ENCODE measurements at regions not wholly inside any gene's neighbourhood (a gene's known extent, or its start where the extent isn't known, plus 50 kb on each side); places are given as distances from the start of the nearest gene placed in this dataset.

DNA sequence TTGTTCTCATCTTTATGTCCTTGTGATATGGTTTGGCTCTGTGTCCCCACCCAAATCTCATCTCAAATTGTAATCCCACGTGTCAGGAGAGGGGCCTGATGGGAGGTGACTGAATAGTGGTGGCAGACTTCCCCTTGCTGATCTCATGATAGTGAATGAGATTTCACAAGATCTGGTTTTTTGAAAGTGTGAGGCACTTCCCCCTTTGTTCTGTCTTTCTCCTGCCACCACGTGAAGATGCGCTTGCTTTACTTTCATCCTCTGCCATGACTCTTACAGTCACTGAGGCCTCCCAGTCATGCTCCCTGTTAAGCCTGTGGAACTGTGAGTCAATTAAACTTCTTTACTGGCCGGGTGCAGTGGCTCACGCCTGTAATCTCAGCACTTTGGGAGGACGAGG is 161.0 kb downstream of the HERPUD2 start:
- DNase-seq = no peak

DNA sequence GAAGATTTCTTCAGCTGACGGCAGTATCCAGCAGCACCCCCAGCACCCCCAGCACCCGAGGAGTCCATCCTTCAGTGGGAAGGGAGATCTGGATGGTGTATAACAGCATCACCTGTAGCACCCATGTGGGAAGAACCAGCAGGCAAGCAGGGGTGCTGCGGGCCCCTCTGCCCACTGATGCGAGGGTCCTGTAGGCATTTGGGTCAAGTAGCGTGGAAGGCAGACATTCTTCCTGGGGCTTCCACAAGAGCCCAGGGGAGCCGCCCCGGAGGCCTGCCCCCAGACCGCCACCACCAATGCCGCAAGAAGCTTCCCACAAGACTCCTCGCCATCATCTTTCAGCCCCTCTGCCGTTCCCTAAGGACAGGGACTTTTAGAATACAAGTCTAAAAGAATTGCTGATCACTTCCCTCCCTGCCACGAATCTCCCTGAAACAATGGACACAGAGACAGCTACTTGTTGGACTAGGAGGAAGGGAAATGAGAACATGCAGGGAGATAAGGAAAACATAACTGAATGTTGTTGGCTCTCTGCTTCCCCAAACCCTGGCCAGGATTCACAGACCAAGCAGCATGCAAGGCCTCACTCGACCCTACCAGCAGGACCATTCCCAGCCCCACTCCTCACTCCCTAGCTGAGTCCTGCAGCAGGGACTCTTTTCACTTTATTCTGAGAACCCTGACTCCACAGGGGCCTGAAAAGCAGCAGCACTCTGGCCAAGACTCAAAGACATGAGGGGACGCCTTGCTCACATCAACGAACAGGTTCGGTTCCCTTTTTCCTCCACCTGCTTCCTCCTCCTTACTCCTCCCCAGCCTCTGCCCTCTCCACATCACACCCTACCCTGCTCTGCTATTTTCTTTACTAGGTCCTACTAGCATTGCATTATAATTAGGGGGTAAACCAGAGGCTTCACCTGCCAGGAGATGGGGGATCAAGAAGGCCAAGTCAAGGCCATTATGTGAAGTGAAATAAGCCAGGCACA is 164.5 kb downstream of the HERPUD2 start:
- DNase-seq = no peak

DNA sequence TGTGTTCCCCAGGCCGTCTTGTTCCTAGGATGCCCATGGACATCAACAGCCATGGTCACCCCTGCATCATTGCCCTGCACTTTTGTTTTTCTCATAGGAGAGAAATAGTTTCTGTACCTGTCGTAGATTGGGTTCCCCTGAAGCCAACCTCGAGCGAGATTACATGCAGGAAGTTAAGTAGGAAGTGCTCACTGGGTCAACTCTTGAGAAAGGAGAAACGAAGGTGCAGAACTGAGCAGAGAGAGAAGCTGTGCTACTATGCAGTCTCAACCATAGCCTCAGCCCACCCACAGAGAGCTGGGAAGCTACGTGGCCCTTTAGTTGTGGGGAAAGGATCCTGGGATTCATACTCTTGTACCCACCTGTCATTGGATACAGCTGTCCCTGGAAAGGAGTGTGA is 165.2 kb downstream of the HERPUD2 start:
- no peak for DNase-seq

DNA sequence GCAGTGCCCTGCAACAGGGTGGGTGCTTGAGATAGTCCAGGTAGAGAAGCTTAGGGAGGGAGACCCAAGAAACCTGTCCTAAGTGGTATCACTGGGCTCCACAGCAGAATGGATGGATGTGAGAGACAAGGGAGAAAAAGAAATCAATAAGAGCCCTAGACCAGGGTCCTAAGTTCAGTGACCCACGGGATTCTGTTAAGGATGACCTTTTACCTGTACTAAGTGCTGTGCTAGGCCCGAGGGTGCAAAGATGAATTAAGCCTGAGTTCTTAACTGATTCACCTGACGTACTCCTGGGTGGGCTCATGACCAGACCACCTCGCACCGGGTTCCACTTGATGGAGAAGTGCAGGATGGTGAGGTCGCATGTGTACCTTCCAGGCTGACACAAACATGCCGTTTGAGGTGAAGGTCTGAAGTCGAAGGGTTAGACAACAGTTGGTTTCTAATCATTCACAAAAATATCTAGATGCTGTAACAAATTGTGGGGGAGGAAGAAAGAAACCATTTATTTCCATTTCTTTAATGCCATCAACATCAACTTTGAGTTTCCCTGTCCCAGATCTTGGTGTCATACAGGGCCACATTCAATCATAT is 166.5 kb downstream of the HERPUD2 start:
- no peak for DNase-seq

DNA sequence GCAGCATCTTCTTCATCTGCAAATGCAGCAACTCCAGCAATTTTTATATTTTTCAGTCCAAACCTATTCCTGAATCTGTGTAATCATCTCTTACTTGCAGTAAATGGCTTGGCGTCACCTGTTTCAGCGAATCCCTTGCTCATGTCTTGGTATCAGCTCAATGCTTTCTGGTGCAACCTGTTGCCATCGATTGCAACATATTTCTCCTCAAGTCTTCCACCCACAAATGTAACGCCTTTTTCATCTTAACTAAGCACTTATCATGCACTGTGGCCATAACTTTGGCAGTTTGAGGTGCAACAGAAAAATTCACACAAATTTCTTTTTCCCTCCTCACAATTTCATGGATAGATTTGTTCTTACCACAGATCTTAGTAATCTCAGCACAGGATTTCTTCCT is 168.3 kb downstream of the HERPUD2 start:
- no peak for DNase-seq

DNA sequence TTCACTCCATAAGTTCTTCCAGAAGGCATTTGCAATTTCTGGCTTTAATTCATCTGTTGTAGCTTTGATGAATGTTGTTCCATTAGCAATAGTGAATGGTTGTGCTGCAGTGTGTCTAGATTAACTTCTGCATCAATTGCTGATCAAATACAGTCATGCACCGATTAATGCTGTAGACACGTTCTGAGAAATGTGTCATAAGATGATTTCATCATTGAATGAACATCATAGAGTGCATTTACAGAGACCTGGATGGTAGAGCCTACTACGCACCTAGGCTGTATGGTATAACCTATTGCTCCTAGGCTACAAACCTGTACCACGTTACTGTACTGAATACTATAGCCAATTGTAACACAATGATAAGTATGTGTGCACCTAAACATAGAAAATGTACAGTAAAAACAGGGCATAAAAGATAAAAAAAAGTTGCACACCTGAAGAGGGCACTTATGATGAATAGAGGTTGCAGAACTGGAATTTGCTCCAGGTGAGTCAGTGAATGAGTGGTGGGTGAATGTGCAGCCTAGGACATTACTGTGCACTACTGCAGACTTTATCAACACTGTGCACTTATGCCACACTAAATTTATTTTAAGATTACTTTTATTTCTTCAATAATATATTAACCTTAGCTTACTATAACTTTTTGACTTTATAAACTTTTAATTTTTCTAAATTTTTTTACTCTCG is 170.7 kb downstream of the HERPUD2 start:
- DNase-seq = no peak

DNA sequence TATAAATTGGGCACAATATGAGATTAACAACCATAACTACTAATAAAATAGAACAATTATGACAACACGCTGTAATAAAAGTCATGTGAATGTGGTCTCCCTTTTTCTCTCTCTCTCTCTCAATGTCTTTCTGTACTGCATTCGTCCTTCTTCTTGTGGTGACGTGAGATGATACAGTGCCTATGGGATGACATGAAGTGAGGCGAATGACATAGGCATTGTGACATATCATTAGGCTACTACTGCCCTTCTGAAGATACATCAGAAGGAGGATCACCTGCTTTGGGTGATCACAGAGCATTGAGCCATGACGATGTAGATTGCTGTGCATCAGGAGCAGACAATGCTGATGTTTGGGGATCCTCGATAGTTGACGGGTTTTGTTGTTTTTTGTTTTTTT is 171.6 kb downstream of the HERPUD2 start:
- no peak for DNase-seq

DNA sequence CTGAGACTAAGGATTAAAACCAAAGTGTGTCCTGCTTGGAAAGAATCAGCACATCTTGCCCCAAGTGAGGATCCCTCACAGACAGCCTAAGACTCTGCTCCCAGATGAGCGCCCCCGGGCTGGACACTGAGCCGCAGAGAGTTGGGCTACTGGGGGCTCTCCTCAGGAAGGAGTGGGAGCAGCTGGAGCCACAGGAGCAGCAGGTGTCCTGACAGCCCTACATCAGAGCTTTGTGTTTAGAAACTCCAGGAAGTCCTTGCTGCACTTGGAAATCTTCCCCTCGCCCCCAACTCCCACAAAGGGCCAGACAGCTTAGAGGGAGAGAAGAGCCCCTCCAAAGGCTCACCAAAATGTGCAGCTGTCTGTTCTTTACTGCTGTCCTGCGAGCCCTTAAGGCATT is 172.2 kb downstream of the HERPUD2 start:
- DNase-seq = no peak

DNA sequence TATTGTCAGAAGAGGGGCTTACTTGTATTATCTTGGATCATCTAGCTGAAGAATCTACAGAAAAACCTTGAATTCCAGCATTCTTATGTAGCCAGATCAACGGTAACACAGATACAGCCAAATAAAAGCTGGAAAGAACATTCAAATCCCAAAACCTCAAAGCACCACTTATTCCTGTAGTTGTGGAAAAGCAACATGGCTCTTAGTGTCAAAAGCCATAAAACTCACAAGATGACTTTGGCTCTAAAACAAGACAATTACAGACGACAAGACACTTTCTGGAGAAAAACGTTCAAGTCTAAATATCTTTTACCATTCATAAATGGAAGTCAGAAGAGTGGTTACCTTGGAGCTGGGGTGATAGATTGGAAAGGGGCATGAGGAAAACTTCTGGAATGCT is 173.0 kb downstream of the HERPUD2 start:
- no peak for DNase-seq

DNA sequence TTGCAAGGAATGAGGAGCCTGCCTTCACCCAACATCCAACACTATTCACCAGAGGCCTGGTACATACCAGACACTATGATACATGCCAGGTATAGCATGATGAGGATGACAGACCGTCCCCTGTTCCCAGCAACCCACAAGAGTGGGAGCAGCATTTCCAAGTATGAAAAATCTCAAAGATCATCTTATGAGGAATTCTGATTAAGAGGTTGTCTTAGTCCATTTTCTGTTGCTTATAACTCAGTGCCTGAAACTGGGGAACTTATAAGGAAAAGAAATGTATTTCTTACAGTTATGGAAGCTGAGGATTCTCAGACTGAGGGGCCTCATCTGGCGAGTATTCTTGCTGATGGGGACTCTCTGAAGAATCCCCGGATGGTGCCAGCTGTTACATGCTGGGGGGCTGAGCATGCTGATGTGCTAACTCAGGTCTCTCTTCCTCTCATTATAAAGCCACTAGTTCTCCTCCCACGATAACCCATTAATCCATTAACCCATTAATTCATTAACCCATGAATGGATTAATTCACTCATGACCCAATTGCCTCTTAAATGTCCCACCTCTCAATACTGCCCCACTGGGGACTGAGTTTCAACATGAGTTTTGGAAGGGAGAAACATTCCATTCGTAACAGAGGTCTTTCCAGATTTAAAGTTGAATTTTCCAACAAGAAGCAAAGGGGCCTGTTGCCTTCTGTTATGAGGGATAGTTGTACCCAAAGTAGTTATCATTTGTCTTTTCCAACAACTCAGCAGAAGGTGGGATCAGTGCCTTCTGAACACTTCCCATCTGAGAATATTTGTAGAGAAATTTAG is 173.9 kb downstream of the HERPUD2 start:
- no peak for DNase-seq

DNA sequence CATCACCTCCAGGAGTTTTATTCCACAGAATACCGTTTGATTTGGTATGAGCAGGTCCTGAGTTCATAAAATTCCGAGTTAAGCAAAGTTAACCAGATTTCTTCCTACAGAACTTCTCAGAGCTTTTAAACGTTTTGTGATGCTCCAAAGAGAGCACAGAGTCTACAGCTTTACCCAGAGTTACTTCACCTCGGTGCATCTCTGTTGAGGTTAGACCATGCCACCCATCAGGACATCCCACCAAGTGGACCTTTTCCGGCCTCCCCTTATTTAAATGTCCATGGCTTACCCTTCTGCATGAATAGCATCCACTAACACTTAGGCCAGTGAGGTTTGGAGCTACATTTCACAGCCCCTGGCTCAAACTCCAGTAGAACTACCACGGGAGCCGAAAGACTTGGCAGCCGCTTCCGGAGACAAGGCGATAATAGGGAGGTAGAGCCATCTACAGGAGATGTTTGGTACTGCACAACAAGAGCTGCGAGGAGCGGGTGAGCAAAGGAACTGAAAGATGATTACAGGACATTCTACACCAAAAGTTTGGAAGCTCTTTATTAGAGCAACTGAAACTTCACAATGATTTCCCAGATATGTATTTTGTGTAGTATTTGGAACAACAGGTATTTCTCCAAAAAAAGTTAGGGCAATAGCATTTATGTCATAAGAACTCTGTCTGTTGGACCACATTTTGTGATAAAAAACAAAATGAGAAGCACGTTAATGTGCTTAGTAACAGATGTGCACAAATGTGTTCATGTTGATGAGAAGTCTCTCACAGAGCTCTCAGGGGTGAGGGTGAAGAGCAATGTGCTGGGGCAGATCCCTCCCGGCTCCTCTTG is 174.7 kb downstream of the HERPUD2 start:
- DNase-seq = peak; percentile 43 to 57

DNA sequence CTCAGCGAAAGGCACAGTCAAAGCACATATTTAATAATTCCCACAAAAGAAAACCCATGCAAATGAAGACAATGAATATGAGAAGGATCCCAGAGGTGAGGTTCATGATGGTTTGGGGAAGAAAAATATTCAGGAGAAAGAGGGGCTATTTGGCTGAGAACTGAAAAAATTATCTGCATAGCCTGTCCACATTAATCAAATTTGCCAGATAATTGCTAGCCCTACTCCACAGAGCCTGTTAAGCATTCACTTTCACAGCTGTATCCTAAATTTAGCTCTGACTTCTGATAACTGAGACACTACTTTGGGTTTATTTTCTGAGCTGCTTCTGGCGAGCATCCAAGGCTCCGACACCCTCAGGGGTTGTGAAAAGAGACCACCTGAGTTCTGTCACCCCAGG is 176.2 kb downstream of the HERPUD2 start:
- no peak for DNase-seq

DNA sequence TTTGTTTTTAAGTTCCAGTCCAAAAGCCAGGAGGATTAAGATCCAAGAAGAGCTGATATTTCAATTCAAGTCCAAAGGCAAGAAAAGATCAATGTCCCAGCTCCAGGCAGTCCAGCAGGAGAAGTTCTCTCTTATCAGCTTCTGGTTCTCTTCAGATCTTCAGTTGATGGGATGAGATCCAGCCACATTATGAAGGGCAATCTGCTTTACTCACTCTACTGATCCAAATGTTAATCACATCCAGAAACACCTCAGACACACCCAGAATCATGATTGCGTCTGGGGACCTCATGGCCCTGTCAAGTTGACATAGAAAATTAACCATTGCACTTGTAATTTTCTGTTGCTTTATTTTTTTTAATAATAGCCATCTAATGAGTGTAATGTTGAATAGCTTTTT is 178.4 kb downstream of the HERPUD2 start:
- no peak for DNase-seq

DNA sequence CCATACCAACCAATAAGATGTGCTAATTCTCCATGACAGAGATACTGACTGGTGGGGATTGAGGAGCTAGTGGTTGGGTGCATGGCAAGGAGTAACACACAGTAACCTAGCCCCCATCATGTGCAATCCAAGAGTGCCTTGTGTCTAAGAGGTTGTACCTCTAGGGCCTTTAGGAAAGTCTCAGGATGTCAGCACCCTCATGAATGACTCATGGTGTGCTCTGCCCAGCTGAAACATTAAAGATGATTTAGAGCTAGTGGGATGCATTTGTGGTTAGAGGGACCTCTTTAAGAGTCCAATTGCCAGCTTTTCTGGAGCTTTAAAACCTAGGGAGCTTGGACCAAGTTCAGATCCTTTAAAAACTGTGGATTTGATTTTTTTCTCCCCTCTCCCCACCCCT is 181.1 kb downstream of the HERPUD2 start:
- no peak for DNase-seq

DNA sequence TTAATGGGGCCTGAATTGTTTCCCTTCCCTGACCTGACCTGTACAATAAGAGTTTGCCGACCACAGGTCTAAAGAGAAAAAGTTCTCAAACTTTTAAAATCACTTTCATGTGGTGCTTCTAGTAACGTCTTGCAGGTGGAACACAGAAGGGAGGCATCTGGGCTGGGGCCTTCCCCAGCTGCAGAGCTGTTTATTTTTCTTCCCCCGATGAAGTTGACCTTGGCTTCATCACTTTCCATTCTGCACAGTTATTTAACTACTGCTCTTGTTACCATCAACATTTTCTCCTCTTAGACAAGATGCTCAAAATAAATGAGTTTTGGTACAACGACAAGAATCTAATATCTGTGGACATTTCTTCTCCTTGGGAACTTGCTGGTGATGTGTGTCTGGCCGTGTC is 181.7 kb downstream of the HERPUD2 start:
- no peak for DNase-seq

DNA sequence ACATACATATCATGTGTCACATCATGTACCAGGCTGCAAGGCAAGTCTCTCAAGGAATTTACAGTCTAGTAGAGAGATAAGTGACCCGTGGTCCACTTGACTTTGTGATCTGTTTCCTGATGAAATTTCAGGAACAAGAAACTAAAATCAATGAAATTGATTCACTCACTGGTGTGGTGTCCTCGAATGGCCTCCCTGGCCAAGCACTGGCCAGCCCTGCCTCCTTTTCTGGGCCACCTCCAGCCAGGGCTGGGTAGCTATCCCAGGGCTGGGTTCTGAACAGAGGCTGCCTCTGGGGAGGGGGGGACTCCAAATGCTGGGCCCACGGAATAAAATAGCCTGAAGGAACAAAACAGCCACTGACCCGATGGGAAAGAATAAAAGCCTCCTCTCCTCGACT is 182.2 kb downstream of the HERPUD2 start:
- no peak for DNase-seq

DNA sequence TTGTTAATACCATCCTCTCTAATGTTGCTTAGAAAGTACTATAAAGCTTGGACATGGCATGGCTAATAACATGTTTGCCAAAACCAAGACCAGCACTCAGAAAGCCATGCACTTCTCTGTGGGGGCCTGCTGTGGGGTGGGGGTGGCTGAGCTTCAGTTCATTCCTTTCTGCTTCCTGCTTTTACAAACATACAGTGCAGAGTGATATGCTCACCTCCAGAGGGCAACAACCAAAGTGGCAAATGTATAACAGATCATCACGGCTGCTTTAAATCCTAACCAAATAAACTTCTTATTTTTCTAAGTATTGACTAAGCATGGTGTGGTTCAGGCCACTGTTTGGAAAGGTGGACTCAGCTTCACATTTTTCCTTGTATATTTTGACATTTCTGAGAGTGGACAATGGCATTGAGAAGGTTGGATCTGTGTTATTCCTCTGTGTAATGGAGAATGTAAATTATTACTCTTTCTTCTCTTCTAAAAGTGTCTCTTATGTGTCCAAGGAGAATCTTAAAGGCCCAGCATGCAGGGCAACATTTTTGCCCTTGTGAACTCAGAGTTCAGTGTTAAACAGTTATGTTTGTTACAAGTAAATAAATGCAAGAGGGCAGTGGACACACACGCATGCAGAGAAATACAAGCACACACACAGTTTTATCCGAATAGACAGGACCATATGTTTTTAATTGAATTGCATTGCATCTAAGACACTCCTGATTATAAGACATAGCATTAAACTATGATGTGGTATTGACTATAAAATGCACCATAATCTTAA is 186.1 kb downstream of the HERPUD2 start:
- no peak for DNase-seq

DNA sequence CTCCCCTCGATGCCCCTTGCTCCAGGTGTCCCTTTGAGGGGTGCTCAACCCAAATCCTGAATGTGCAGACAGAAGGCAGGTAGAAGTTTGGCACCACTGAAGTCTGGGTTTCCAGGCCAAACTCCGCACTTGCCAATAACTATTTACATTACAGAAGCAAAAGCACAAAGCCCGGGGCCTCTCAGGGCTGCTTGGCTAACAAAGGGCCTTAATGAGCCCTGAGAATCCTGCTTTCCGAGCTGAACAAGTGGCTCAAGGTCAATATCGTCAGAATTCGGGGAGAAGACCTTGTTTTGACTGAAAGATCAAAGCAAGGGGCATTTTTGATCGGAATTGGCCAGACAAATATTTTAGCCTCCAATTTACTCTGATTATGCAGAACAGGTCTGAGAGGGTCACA is 189.9 kb downstream of the HERPUD2 start:
- DNase-seq = no peak

DNA sequence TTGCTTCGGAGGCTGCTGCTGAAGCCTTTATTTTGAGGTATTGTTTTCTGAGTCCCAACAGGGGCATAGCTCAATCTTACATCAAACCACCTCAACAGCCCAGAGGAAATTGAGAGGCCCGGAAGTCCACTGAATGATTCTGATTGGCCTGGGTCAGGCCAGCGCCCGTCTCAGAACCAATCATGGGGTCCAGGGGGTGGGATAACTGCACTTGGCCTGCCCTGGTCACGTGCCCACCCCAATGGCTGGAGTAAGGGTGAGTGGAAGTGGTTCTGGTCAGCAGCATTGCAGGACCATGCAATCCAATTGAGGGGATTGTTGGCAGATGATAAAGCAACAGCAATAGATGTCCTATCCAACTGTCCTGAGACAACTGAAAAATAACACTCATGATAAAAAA is 190.6 kb downstream of the HERPUD2 start:
- DNase-seq = no peak

DNA sequence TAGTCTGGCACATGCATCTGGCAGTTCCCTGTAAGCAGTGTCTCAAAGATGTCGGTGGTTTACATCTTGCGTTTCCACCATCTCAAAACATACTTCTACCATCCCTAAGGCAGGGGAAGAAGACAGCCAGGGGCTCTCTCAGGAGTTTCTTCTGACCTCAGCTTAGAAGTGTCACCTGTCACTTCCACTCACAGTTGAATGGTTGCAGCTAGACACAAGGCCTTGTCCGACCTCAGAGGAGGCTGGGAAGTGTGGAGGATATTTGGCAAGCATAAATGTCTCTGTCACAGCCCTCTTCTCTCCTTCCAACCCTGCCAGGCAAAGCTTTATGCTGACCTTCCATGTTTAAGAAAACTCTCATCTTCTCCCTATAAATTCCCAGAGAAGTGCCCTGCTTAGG is 193.3 kb downstream of the HERPUD2 start:
- DNase-seq = no peak

DNA sequence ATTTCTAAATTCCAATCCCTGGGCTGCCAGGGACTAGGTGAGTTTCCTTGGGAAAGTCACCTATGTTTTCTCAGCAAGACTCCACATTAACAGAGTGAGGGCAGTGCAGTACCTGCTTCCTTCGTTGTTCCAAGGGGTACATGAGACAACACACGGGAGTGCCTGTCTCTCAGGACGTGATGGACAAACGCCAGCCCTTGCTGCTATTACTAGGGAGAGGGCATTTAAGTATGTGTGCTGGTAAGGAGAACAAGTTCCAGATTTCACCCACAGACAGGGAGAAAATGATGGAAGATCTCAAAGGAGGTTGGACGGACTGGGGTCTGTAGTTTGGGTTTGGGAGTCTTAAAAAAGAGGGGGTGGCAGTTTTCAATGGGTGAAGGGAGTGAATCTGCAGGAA is 195.7 kb downstream of the HERPUD2 start:
- DNase-seq = no peak

All from CD4-positive, alpha-beta T cell treated with Interleukin-4 for 1 hour (primary cell).